Ishikawa (cell line): ENCODE measurements at regions not wholly inside any gene's neighbourhood (a gene's known extent, or its start where the extent isn't known, plus 50 kb on each side); places are given as distances from the start of the nearest gene placed in this dataset.

ENCODE experiments used
- CEBPB ChIP-seq: IDR thresholded peaks from 2 replicates; pipeline ENCODE4 v1.6.1; 2012
- CREB1 ChIP-seq: IDR thresholded peaks from 2 replicates; pipeline ENCODE4 v1.6.1; 2012; ENCODE audit warnings: low read depth
- EGR1 ChIP-seq: IDR thresholded peaks from 2 replicates; pipeline ENCODE4 v1.6.1; 2012
- EP300 ChIP-seq: IDR thresholded peaks from 2 replicates; pipeline ENCODE4 v1.6.1; 2012; ENCODE audit warnings: borderline replicate concordance
- FOXM1 ChIP-seq: IDR thresholded peaks from 2 replicates; pipeline ENCODE4 v1.6.1; 2012; ENCODE audit warnings: low read depth, borderline replicate concordance
- MAX ChIP-seq: IDR thresholded peaks from 2 replicates; pipeline ENCODE4 v1.6.1; 2012
- NFIC ChIP-seq: IDR thresholded peaks from 2 replicates; pipeline ENCODE4 v1.6.1; 2012
- RAD21 ChIP-seq: IDR thresholded peaks from 2 replicates; pipeline ENCODE4 v1.6.1; 2012; ENCODE audit warnings: low read depth
- REST ChIP-seq: IDR thresholded peaks from 2 replicates; pipeline ENCODE4 v1.6.1; 2012; ENCODE audit warnings: low read depth, mild to moderate bottlenecking
- TAF1 ChIP-seq: IDR thresholded peaks from 2 replicates; pipeline ENCODE4 v1.6.1; 2012; ENCODE audit warnings: low read depth, mild to moderate bottlenecking
- TCF12 ChIP-seq: IDR thresholded peaks from 2 replicates; pipeline ENCODE4 v1.6.1; 2012; ENCODE audit warnings: low read depth
- TEAD4 ChIP-seq: IDR thresholded peaks from 2 replicates; pipeline ENCODE4 v1.6.1; 2012
- USF1 ChIP-seq: IDR thresholded peaks from 2 replicates; pipeline ENCODE4 v1.6.1; 2012
- YY1 ChIP-seq: IDR thresholded peaks from 2 replicates; pipeline ENCODE4 v1.6.1; 2012; ENCODE audit warnings: low read depth
- ZBTB7A ChIP-seq: IDR thresholded peaks from 2 replicates; pipeline ENCODE4 v1.6.1; 2012; ENCODE audit warnings: low read depth

GRCh38 chr1:96886474-96886873 is 164.9 kb downstream of the PTBP2 start:
- no peak for TF ChIP-seq FOXM1
- TF ChIP-seq EP300, result no peak
- no peak for TF ChIP-seq MAX
- TF ChIP-seq RAD21, result no peak
- TF ChIP-seq CEBPB, result no peak
- TF ChIP-seq TAF1, result no peak
- no peak for TF ChIP-seq REST
- TF ChIP-seq TCF12, result no peak
- no peak for TF ChIP-seq ZBTB7A
- no peak for TF ChIP-seq YY1
- no peak for TF ChIP-seq EGR1
- TF ChIP-seq TEAD4, result no peak
- no peak for TF ChIP-seq NFIC
- no peak for TF ChIP-seq CREB1
- TF ChIP-seq USF1, result no peak

GRCh38 chr1:96887501-96887900 is 165.9 kb downstream of the PTBP2 start:
- TF ChIP-seq CEBPB, result no peak
- no peak for TF ChIP-seq USF1
- TF ChIP-seq REST, result no peak
- TF ChIP-seq EP300, result no peak
- no peak for TF ChIP-seq FOXM1
- no peak for TF ChIP-seq TCF12
- no peak for TF ChIP-seq RAD21
- no peak for TF ChIP-seq NFIC
- no peak for TF ChIP-seq ZBTB7A
- no peak for TF ChIP-seq YY1
- TF ChIP-seq TAF1, result no peak
- no peak for TF ChIP-seq MAX
- TF ChIP-seq EGR1, result no peak
- TF ChIP-seq CREB1, result no peak

GRCh38 chr1:96901783-96902363 is 180.3 kb downstream of the PTBP2 start:
- TF ChIP-seq USF1, result no peak
- TF ChIP-seq REST, result no peak
- no peak for TF ChIP-seq YY1
- TF ChIP-seq EGR1, result no peak
- TF ChIP-seq FOXM1, result no peak

GRCh38 chr1:96912248-96912647 is 190.7 kb downstream of the PTBP2 start:
- no peak for TF ChIP-seq FOXM1
- no peak for TF ChIP-seq EP300
- no peak for TF ChIP-seq CREB1
- no peak for TF ChIP-seq TEAD4
- TF ChIP-seq USF1, result no peak
- no peak for TF ChIP-seq NFIC
- TF ChIP-seq EGR1, result no peak
- TF ChIP-seq TAF1, result no peak
- no peak for TF ChIP-seq ZBTB7A
- no peak for TF ChIP-seq TCF12
